Fibroblast of lung (primary cell): ENCODE measurements at regions not wholly inside any gene's neighbourhood (a gene's known extent, or its start where the extent isn't known, plus 50 kb on each side); places are given as distances from the start of the nearest gene placed in this dataset.

Source experiments
- DNase-seq, 2 donors: peaks; one replicate each; pipeline versions ENCODE4 v3.0.0 to v3.0.0-alpha.2; 2010; ENCODE audit warnings: low read depth in 2 of 2
- H2AFZ ChIP-seq: 2 replicates; pipeline ENCODE4 v1.5.1; 2012; ENCODE audit warnings: low read length, control low read depth, inconsistent platforms
- H3K27ac ChIP-seq: 2 replicates; pipeline ENCODE4 v1.5.1; 2011; ENCODE audit warnings: low read length, control low read depth; ENCODE audit not compliant: insufficient read depth
- H3K27me3 ChIP-seq: 2 replicates; pipeline ENCODE4 v1.5.1; 2011; ENCODE audit warnings: mild to moderate bottlenecking, low read length; ENCODE audit not compliant: control insufficient read depth, insufficient read depth
- H3K36me3 ChIP-seq: 2 replicates; pipeline ENCODE4 v1.5.1; 2011; ENCODE audit warnings: low read length; ENCODE audit not compliant: control insufficient read depth, insufficient read depth
- H3K4me1 ChIP-seq: 2 replicates; pipeline ENCODE4 v1.5.1; 2011; ENCODE audit warnings: low read length; ENCODE audit not compliant: control insufficient read depth, insufficient read depth; ENCODE audit errors: extremely low read depth
- H3K4me2 ChIP-seq: 2 replicates; pipeline ENCODE4 v1.5.1; 2011; ENCODE audit warnings: low read length, control low read depth; ENCODE audit not compliant: insufficient read depth; ENCODE audit errors: extremely low read depth
- H3K4me3 ChIP-seq, 4 experiments: fragments of 200-600 bp in 1 of 4; sonication (generic) in 1 of 4; replicated peaks in 1 of 4; 2 replicates each; pipeline ENCODE4 v1.5.1; 2011 to 2016; ENCODE audit warnings: low read length in 4 of 4, low read depth in 3 of 4, mild to moderate bottlenecking in 3 of 4, control low read depth in 2 of 4, inconsistent platforms in 1 of 4, mixed read lengths in 1 of 4; ENCODE audit not compliant: insufficient read depth in 1 of 4; ENCODE audit errors: control extremely low read depth in 1 of 4
- H3K79me2 ChIP-seq: 2 replicates; pipeline ENCODE4 v1.5.1; 2012; ENCODE audit warnings: mild to moderate bottlenecking, low read length, inconsistent platforms; ENCODE audit not compliant: control insufficient read depth, insufficient read depth
- H3K9ac ChIP-seq: 2 replicates; pipeline ENCODE4 v1.5.1; 2011; ENCODE audit warnings: mild to moderate bottlenecking, low read length, control low read depth; ENCODE audit not compliant: insufficient read depth
- H3K9me3 ChIP-seq: 2 replicates; pipeline ENCODE4 v1.5.1; 2012; ENCODE audit warnings: low read depth, low read length; ENCODE audit not compliant: control insufficient read depth, insufficient read depth
- H4K20me1 ChIP-seq: 2 replicates; pipeline ENCODE4 v1.5.1; 2011; ENCODE audit warnings: low read length; ENCODE audit not compliant: control insufficient read depth, insufficient read depth; ENCODE audit errors: extremely low read depth
- CTCF ChIP-seq, 2 donors: IDR thresholded peaks in 1 of 2; conservative IDR thresholded peaks in 1 of 2; 1 replicate in 1 of 2; 2 replicates in 1 of 2; pipeline ENCODE4 v1.5.1; 2011 to 2012; ENCODE audit warnings: low read length in 2 of 2, control low read depth in 1 of 2, inconsistent platforms in 1 of 2, low read depth in 1 of 2, mild to moderate bottlenecking in 1 of 2
- EZH2 ChIP-seq: IDR thresholded peaks from 2 replicates; pipeline ENCODE4 v1.5.1; 2012; ENCODE audit warnings: low read length, control low read depth, mild to moderate bottlenecking; ENCODE audit errors: missing control alignments

GRCh38 chr12:95358111-95359083 is 115.6 kb upstream of the METAP2 start:
- TF ChIP-seq EZH2 = no peak
- no peak for TF ChIP-seq CTCF (conservative IDR thresholded peaks at IDR 0.05 in 1 of 2, IDR thresholded peaks at IDR 0.05 in 1 of 2; ENCODE audit: low read depth in 1 of 2, low read length in 2 of 2)
- Histone ChIP-seq H3K36me3 (no peaks in the 10 kb centered on the region), H3K27me3 (no peaks in the 10 kb centered on the region), H3K9me3 (no peaks in the 10 kb centered on the region), H4K20me1 (no peaks in the 10 kb centered on the region), H3K27ac (no peak overlapping the region), H3K9ac (no peak overlapping the region), H3K79me2 (no peaks in the 10 kb centered on the region), H3K4me1 (no peaks in the 10 kb centered on the region), H2AFZ (peak overlapping the region; percentile 67), H3K4me2 (no peak overlapping the region), H3K4me3 (no peak overlapping the region)
- DNase-seq = peak; percentile 14 to 53

- H3K4me3 ChIP-seq = no peak overlapping the region
- no peaks in the 10 kb centered on the region for H3K36me3 ChIP-seq
- H3K27me3 ChIP-seq = no peaks in the 10 kb centered on the region
- no peak overlapping the region for H3K27ac ChIP-seq
- H3K4me1 ChIP-seq = no peaks in the 10 kb centered on the region
- H3K9ac ChIP-seq = no peak overlapping the region
- H3K4me2 ChIP-seq = no peak overlapping the region
- H3K79me2 ChIP-seq = no peaks in the 10 kb centered on the region
- H3K9me3 ChIP-seq = no peaks in the 10 kb centered on the region
- no peaks in the 10 kb centered on the region for H4K20me1 ChIP-seq
- TF ChIP-seq CTCF (conservative IDR thresholded peaks at IDR 0.05 in 1 of 2, IDR thresholded peaks at IDR 0.05 in 1 of 2; ENCODE audit: low read depth in 1 of 2, low read length in 2 of 2) (no peak), EZH2 (no peak)
- no peak for DNase-seq
- H2AFZ ChIP-seq = no peak overlapping the region
These were observed 108.0 kb upstream of the METAP2 start for GRCh38 chr12:95365912-95366311.

- Histone ChIP-seq H2AFZ (no peak overlapping the region), H4K20me1 (no peaks in the 10 kb centered on the region), H3K9ac (no peak overlapping the region), H3K4me3 (no peak overlapping the region), H3K4me1 (no peaks in the 10 kb centered on the region), H3K27me3 (no peaks in the 10 kb centered on the region), H3K79me2 (no peaks in the 10 kb centered on the region), H3K9me3 (no peaks in the 10 kb centered on the region), H3K27ac (no peak overlapping the region), H3K4me2 (no peak overlapping the region), H3K36me3 (no peaks in the 10 kb centered on the region)
- TF ChIP-seq CTCF (conservative IDR thresholded peaks at IDR 0.05 in 1 of 2, IDR thresholded peaks at IDR 0.05 in 1 of 2; ENCODE audit: low read depth in 1 of 2, low read length in 2 of 2) (no peak), EZH2 (no peak)
- DNase-seq = peak in 1 of 2 donors; percentile 21
These were observed 105.0 kb upstream of the METAP2 start for GRCh38 chr12:95368931-95369330.
